ENCODE measurements at regions not wholly inside any gene's neighbourhood (a gene's known extent, or its start where the extent isn't known, plus 50 kb on each side); places are given as distances from the start of the nearest gene placed in this dataset.

- Histone ChIP-seq H3K4me2 (ENCODE audit: control insufficient read depth, extremely low read depth, insufficient read depth, low read depth, low read length) (no peak overlapping the region), H3K9ac (ENCODE audit: control insufficient read depth, extremely low read depth, insufficient read depth, low read length) (no peak overlapping the region), H4K20me1 (ENCODE audit: control insufficient read depth, extremely low read depth, insufficient read depth, low read length) (no peaks in the 10 kb centered on the region), H3K9me3 (ENCODE audit: control insufficient read depth, low read depth, low read length) (no peaks in the 10 kb centered on the region), H3K79me2 (ENCODE audit: control insufficient read depth, insufficient read depth, low read length) (no peaks in the 10 kb centered on the region), H3K27me3 (ENCODE audit: control insufficient read depth, extremely low read depth, insufficient read depth, low read length) (no peaks in the 10 kb centered on the region), H2AFZ (ENCODE audit: control insufficient read depth, low read length) (no peak overlapping the region), H3K27ac (ENCODE audit: control insufficient read depth, insufficient read depth, low read length) (no peak overlapping the region), H3K36me3 (ENCODE audit: control insufficient read depth in 2 of 2, extremely low read depth in 1 of 2, insufficient read depth in 2 of 2, low read length in 2 of 2) (no peaks in the 10 kb centered on the region), H3K4me3 (ENCODE audit: control insufficient read depth in 2 of 3, extremely low read depth in 1 of 3, insufficient read depth in 2 of 3, low read depth in 1 of 3, low read length in 3 of 3) (no peak overlapping the region), H3K9me1 (ENCODE audit: control insufficient read depth, extremely low read depth, insufficient read depth, low read length) (no peaks in the 10 kb centered on the region), H3K4me1 (ENCODE audit: control insufficient read depth, extremely low read depth, insufficient read depth, low read length) (peaks cover 36% of the 10 kb centered on the region)
- TF ChIP-seq CTCF (optimal IDR thresholded peaks at IDR 0.05 in 1 of 3, IDR thresholded peaks at IDR 0.05 in 1 of 3, conservative IDR thresholded peaks at IDR 0.05 in 1 of 3; ENCODE audit: extremely low read depth in 1 of 3, insufficient read depth in 2 of 3, low read length in 3 of 3) (no peak), EZH2 (IDR thresholded peaks at IDR 0.05; ENCODE audit: low read length) (no peak)
- FAIRE-seq: peak; percentile 39
- DNase-seq (ENCODE audit: low read depth, low spot score): no peak
- dilution Hi-C loops (cut with MboI; ENCODE audit: extremely low pct_ligation_motif_present, low sequenced_read_pairs): no loop called here
Observed at GRCh38 chr2:64374686-64375085, 79.3 kb upstream of the LGALSL start.

- TF ChIP-seq EZH2 (IDR thresholded peaks at IDR 0.05; ENCODE audit: low read length): no peak
- TF ChIP-seq CTCF (optimal IDR thresholded peaks at IDR 0.05 in 1 of 3, IDR thresholded peaks at IDR 0.05 in 1 of 3, conservative IDR thresholded peaks at IDR 0.05 in 1 of 3; ENCODE audit: extremely low read depth in 1 of 3, insufficient read depth in 2 of 3, low read length in 3 of 3): no peak
- H4K20me1 ChIP-seq (ENCODE audit: control insufficient read depth, extremely low read depth, insufficient read depth, low read length): no peaks in the 10 kb centered on the region
- DNase-seq (ENCODE audit: low read depth, low spot score): no peak
- dilution Hi-C loops (cut with MboI; ENCODE audit: extremely low pct_ligation_motif_present, low sequenced_read_pairs): no loop called here
- H3K9ac ChIP-seq (ENCODE audit: control insufficient read depth, extremely low read depth, insufficient read depth, low read length): no peak overlapping the region
- H3K36me3 ChIP-seq (ENCODE audit: control insufficient read depth in 2 of 2, extremely low read depth in 1 of 2, insufficient read depth in 2 of 2, low read length in 2 of 2): no peaks in the 10 kb centered on the region
- H2AFZ ChIP-seq (ENCODE audit: control insufficient read depth, low read length): peak overlapping the region; percentile 63
- no peak overlapping the region for H3K4me2 ChIP-seq (ENCODE audit: control insufficient read depth, extremely low read depth, insufficient read depth, low read depth, low read length)
- no peaks in the 10 kb centered on the region for H3K27me3 ChIP-seq (ENCODE audit: control insufficient read depth, extremely low read depth, insufficient read depth, low read length)
- H3K9me1 ChIP-seq (ENCODE audit: control insufficient read depth, extremely low read depth, insufficient read depth, low read length): no peaks in the 10 kb centered on the region
- no peaks in the 10 kb centered on the region for H3K9me3 ChIP-seq (ENCODE audit: control insufficient read depth, low read depth, low read length)
- no peak overlapping the region for H3K4me3 ChIP-seq (ENCODE audit: control insufficient read depth in 2 of 3, extremely low read depth in 1 of 3, insufficient read depth in 2 of 3, low read depth in 1 of 3, low read length in 3 of 3)
- H3K4me1 ChIP-seq (ENCODE audit: control insufficient read depth, extremely low read depth, insufficient read depth, low read length): peaks cover 23% of the 10 kb centered on the region
- no peaks in the 10 kb centered on the region for H3K79me2 ChIP-seq (ENCODE audit: control insufficient read depth, insufficient read depth, low read length)
- peak overlapping the region; percentile 29 for H3K27ac ChIP-seq (ENCODE audit: control insufficient read depth, insufficient read depth, low read length)
- FAIRE-seq: peak; percentile 32
Observed at GRCh38 chr2:64376926-64377325, 77.0 kb upstream of the LGALSL start.
